CD4-positive, alpha-beta T cell (primary cell): ENCODE measurements at regions not wholly inside any gene's neighbourhood (a gene's known extent, or its start where the extent isn't known, plus 50 kb on each side); places are given as distances from the start of the nearest gene placed in this dataset.
A peak's percentile ranks its signal among the peaks of the same experiment; 100 is the strongest.

Source experiments
- ATAC-seq: fragments of 200-7000 bp; cut with Tn5 transposase; one replicate; pipeline ENCODE4 v1.10.0; 2022; ENCODE audit warnings: mild to moderate bottlenecking; ENCODE audit not compliant: poor library complexity
- CTCF ChIA-PET: fragments of 350-600 bp; sonication (Branson Sonifier 250); formaldehyde crosslinking; loops from one replicate; lab custom pipeline; 2021; ENCODE audit warnings: antibody characterized with exemption, inconsistent platforms; lab: Charles Lee
- POLR2A ChIA-PET: fragments of 350-600 bp; sonication (Branson Sonifier 250); formaldehyde crosslinking; loops from one replicate; lab custom pipeline; 2021; ENCODE audit warnings: antibody characterized with exemption, inconsistent platforms; lab: Charles Lee
- DNase-seq, 14 experiments: peaks; one replicate each; pipeline ENCODE4 v3.0.0-alpha.2; 2013 to 2020; ENCODE audit warnings: mixed read lengths in 2 of 14
- H3K27ac ChIP-seq, 2 donors: one replicate each; pipeline versions ENCODE4 v1.5.1 to v1.7.0; 2013; ENCODE audit warnings: low read length in 2 of 2, low read depth in 1 of 2, mild to moderate bottlenecking in 1 of 2
- H3K27me3 ChIP-seq, 2 experiments: 1 replicate in 1 of 2; 2 replicates in 1 of 2; pipeline versions ENCODE4 v1.6.1 to v1.7.0; 2013; ENCODE audit warnings: low read length in 2 of 2, control low read depth in 1 of 2, mild to moderate bottlenecking in 1 of 2, moderate library complexity in 1 of 2; ENCODE audit not compliant: insufficient read depth in 2 of 2, control insufficient read depth in 1 of 2
- H3K36me3 ChIP-seq: one replicate; pipeline ENCODE4 v1.6.1; 2013; ENCODE audit warnings: low read length, control low read depth; ENCODE audit not compliant: insufficient read depth
- H3K4me1 ChIP-seq: one replicate; pipeline ENCODE4 v1.6.1; 2013; ENCODE audit warnings: low read length, control low read depth; ENCODE audit not compliant: insufficient read depth
- H3K4me3 ChIP-seq: one replicate; pipeline ENCODE4 v1.5.1; 2013; ENCODE audit warnings: mild to moderate bottlenecking, low read length, moderate library complexity
- H3K9me3 ChIP-seq, 2 experiments: 1 replicate in 1 of 2; 2 replicates in 1 of 2; pipeline versions ENCODE4 v1.6.1 to v1.7.0; 2013; ENCODE audit warnings: low read length in 2 of 2, mild to moderate bottlenecking in 2 of 2, control low read depth in 1 of 2, moderate library complexity in 1 of 2; ENCODE audit not compliant: control insufficient read depth in 1 of 2, insufficient read depth in 1 of 2
- H3K27ac Mint-ChIP-seq: one replicate; pipeline ENCODE4 v1.8.0; 2020; ENCODE audit warnings: mixed read lengths
- H3K27me3 Mint-ChIP-seq: one replicate; pipeline ENCODE4 v1.8.0; 2021; ENCODE audit warnings: mixed read lengths
- H3K36me3 Mint-ChIP-seq: one replicate; pipeline ENCODE4 v1.8.0; 2021; ENCODE audit warnings: low read depth, mixed read lengths
- H3K4me1 Mint-ChIP-seq: one replicate; pipeline ENCODE4 v1.8.0; 2021; ENCODE audit warnings: low read depth, mixed read lengths
- H3K4me3 Mint-ChIP-seq: one replicate; pipeline ENCODE4 v1.8.0; 2020; ENCODE audit warnings: mild to moderate bottlenecking, mixed read lengths
- H3K9me3 Mint-ChIP-seq: one replicate; pipeline ENCODE4 v1.8.0; 2020; ENCODE audit warnings: mixed read lengths
- intact Hi-C, 2 experiments: fragments of 100-400 bp; cut with DNase I in 1 of 2; cut with micrococcal nuclease in 1 of 2; formaldehyde crosslinking; loops; one replicate each; pipeline versions ENCODE4 v1.15.1 to v1.9.0; 2023 to 2025; cut with DNase I, micrococcal nuclease
- TF ChIP-seq, protein P1 (sequence below): fragments of 200-600 bp; IDR thresholded peaks from one replicate; pipeline ENCODE4 v1.8.0; 2022; ENCODE audit warnings: antibody characterized with exemption, mild to moderate bottlenecking

- intact Hi-C loops, result loop anchor here (1.0 to 5.0 kb wide), 4 partner anchors 240 to 1128 kb away; no protein-coding TSS in a partner anchor
- H3K9me3 Mint-ChIP-seq, result no peaks in the 10 kb centered on the region
- peak overlapping the region; percentile 55 for H3K4me3 Mint-ChIP-seq
- ChIA-PET POLR2A (interaction anchor here (0.8 kb wide), 1 partner anchor 410 kb away, joined by 3 read pairs; no protein-coding TSS in a partner anchor), CTCF (no interaction called here)
- H3K27me3 ChIP-seq, result no peaks in the 10 kb centered on the region
- DNase-seq (peak in 9 of 14 experiments; percentile 1 to 44 (median 25)), ATAC-seq (peak; percentile 43)
- H3K27ac ChIP-seq, result peak overlapping the region in 1 of 2 donors; percentile 0
- H3K4me1 ChIP-seq, result peaks cover 5% of the 10 kb centered on the region
- no peaks in the 10 kb centered on the region for H3K36me3 ChIP-seq
- H3K27me3 Mint-ChIP-seq, result no peaks in the 10 kb centered on the region
- no peaks in the 10 kb centered on the region for H3K36me3 Mint-ChIP-seq
- peaks cover 21% of the 10 kb centered on the region for H3K4me1 Mint-ChIP-seq
- no peak overlapping the region for H3K4me3 ChIP-seq
- peak overlapping the region; percentile 7 for H3K27ac Mint-ChIP-seq
- peaks cover 0 to 8% of the 10 kb centered on the region in 2 experiments for H3K9me3 ChIP-seq
- TF ChIP-seq, protein P1, sequence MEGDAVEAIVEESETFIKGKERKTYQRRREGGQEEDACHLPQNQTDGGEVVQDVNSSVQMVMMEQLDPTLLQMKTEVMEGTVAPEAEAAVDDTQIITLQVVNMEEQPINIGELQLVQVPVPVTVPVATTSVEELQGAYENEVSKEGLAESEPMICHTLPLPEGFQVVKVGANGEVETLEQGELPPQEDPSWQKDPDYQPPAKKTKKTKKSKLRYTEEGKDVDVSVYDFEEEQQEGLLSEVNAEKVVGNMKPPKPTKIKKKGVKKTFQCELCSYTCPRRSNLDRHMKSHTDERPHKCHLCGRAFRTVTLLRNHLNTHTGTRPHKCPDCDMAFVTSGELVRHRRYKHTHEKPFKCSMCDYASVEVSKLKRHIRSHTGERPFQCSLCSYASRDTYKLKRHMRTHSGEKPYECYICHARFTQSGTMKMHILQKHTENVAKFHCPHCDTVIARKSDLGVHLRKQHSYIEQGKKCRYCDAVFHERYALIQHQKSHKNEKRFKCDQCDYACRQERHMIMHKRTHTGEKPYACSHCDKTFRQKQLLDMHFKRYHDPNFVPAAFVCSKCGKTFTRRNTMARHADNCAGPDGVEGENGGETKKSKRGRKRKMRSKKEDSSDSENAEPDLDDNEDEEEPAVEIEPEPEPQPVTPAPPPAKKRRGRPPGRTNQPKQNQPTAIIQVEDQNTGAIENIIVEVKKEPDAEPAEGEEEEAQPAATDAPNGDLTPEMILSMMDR, result no peak
These were observed 744.1 kb downstream of the UQCRFS1 start for GRCh38 chr19:28468701-28469459.

DNA sequence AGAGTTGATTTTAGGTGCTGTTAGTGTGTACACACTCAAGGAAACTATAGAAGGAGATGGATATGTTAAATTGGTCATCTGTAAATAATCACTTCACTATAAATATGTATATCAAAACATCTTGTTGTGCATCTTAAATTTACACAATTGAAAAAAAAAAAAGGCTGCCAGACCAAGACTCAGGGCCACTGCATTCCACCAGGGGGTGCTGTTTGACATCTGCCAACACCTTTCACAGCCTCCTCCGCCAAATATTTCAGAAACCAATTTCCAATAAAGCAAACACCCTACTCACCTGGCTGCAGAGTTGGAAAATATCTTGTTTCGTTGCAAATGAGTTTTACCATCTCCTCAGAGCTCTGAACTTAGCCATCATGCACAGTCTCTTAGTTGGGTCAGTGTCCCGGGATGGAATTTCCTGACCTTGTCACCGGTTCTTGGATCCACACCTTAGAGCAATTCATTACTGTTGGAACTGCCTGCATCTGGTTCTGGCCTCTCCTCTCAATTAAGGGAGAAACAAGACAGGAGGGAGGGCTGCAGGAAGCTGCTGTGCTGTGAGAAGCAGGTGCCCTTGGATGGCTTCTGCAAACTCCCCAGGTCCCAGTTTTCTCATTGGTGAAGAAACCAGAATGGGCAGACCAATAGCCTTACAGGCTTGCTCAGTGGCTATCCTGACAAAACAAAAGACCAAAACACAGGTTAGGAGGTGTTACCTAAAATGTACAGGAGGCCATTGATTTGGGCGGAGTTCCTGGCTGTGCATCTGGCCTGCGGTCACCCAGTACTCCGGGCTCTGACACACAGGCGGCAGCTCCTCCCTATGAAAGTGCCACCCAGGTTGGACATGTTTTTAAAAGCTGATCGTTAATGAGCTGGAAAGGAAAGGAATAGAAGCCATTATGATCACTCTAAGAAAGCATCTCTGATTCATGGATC lies 746.6 kb downstream of the UQCRFS1 start:
- ChIA-PET CTCF (no interaction called here), POLR2A (no interaction called here)
- no peak for ATAC-seq

More for the DNA sequence above, 746.6 kb downstream of the UQCRFS1 start:
- DNase-seq, result peak; percentile 28 to 74 (median 49)
- no peak overlapping the region for H3K4me3 Mint-ChIP-seq
- H3K4me1 Mint-ChIP-seq, result peaks cover 21% of the 10 kb centered on the region
- no peaks in the 10 kb centered on the region for H3K27me3 ChIP-seq
- TF ChIP-seq, protein P1, result peak; percentile 61
- H3K36me3 Mint-ChIP-seq, result no peaks in the 10 kb centered on the region
- no peak overlapping the region for H3K27ac Mint-ChIP-seq
- intact Hi-C loops, result loop anchor here (1.0 to 5.0 kb wide), 7 partner anchors 166 to 1131 kb away; no protein-coding TSS in a partner anchor
- H3K27ac ChIP-seq, result no peak overlapping the region
- H3K9me3 ChIP-seq, result peaks cover 0 to 12% of the 10 kb centered on the region in 2 experiments
- H3K4me1 ChIP-seq, result peaks cover 5% of the 10 kb centered on the region
- no peak overlapping the region for H3K4me3 ChIP-seq
- H3K9me3 Mint-ChIP-seq, result no peaks in the 10 kb centered on the region
- no peaks in the 10 kb centered on the region for H3K36me3 ChIP-seq
- no peaks in the 10 kb centered on the region for H3K27me3 Mint-ChIP-seq
